GM18951 (cell line): ENCODE measurements at regions not wholly inside any gene's neighbourhood (a gene's known extent, or its start where the extent isn't known, plus 50 kb on each side); places are given as distances from the start of the nearest gene placed in this dataset.
A peak's percentile ranks its signal among the peaks of the same experiment; 100 is the strongest.
"Not testable (repeated sequence)": the region's sequence is repeated elsewhere in the genome, so short reads cannot be mapped to it uniquely, and the experiment has no call there.

ENCODE experiments used
- POLR2A ChIP-seq: IDR thresholded peaks from 4 replicates; pipeline ENCODE4 v1.6.1; 2011; ENCODE audit warnings: mild to moderate bottlenecking; ENCODE audit not compliant: insufficient read length, insufficient read depth; ENCODE audit errors: extremely low read depth
- in situ Hi-C: fragments of 300-500 bp; cut with MboI; formaldehyde crosslinking; loops from one replicate; pipeline ENCODE4 v1.12.0; 2022; ENCODE audit warnings: low sequenced_read_pairs, mixed read lengths, inconsistent platforms; ENCODE audit not compliant: unreplicated experiment

- no peak for TF ChIP-seq POLR2A
- in situ Hi-C loops, result no loop called here
These were observed 141.6 kb upstream of the RIOK3 start for GRCh38 chr18:23311351-23312121.

- in situ Hi-C loops, result no loop called here
- TF ChIP-seq POLR2A, result no peak
These were observed 139.7 kb upstream of the RIOK3 start for GRCh38 chr18:23313379-23313778.

- TF ChIP-seq POLR2A, result no peak
- in situ Hi-C loops, result no loop called here
These were observed 138.4 kb upstream of the RIOK3 start for GRCh38 chr18:23314672-23315071.

GRCh38 chr18:23316316-23316715, 136.8 kb upstream of the RIOK3 start:
- in situ Hi-C loops, result no loop called here
- TF ChIP-seq POLR2A, result no peak

- in situ Hi-C loops, result no loop called here
These were observed 136.1 kb upstream of the RIOK3 start for GRCh38 chr18:23316988-23317387.

GRCh38 chr18:23317975-23318675, 135.0 kb upstream of the RIOK3 start:
- TF ChIP-seq POLR2A, result no peak
- in situ Hi-C loops, result no loop called here

More at GRCh38 chr18:23316988-23317387, 136.1 kb upstream of the RIOK3 start:
- TF ChIP-seq POLR2A, result no peak

- in situ Hi-C loops, result no loop called here
These were observed 132.3 kb upstream of the RIOK3 start for GRCh38 chr18:23320709-23321236.

GRCh38 chr18:23321996-23322395, 131.1 kb upstream of the RIOK3 start:
- in situ Hi-C loops, result no loop called here
- no peak for TF ChIP-seq POLR2A

More at GRCh38 chr18:23320709-23321236, 132.3 kb upstream of the RIOK3 start:
- TF ChIP-seq POLR2A, result no peak

- TF ChIP-seq POLR2A, result no peak
- in situ Hi-C loops, result no loop called here
These were observed 128.9 kb upstream of the RIOK3 start for GRCh38 chr18:23324056-23324811.

GRCh38 chr18:23324861-23325260, 128.2 kb upstream of the RIOK3 start:
- no peak for TF ChIP-seq POLR2A
- in situ Hi-C loops, result no loop called here

GRCh38 chr18:23329671-23330070, 123.4 kb upstream of the RIOK3 start:
- in situ Hi-C loops, result not testable (repeated sequence)

GRCh38 chr18:23330423-23330822, 122.7 kb upstream of the RIOK3 start:
- TF ChIP-seq POLR2A, result peak; percentile 26
- in situ Hi-C loops, result no loop called here
